Bronchial epithelial cell (primary cell): ENCODE measurements at regions not wholly inside any gene's neighbourhood (a gene's known extent, or its start where the extent isn't known, plus 50 kb on each side); places are given as distances from the start of the nearest gene placed in this dataset.
"Not testable (repeated sequence)": the region's sequence is repeated elsewhere in the genome, so short reads cannot be mapped to it uniquely, and the experiment has no call there.

Source experiments
- DNase-seq: peaks from one replicate; pipeline ENCODE4 v3.0.0-alpha.2; 2010; ENCODE audit warnings: low read depth
- FAIRE-seq: peaks from 2 replicates; lab custom pipeline; 2011; peaks lifted over from hg19 to GRCh38; lab: Jason Lieb, UNC
- H3K27me3 ChIP-seq: 2 replicates; pipeline ENCODE4 v1.5.1; 2011; ENCODE audit warnings: low read length; ENCODE audit not compliant: control insufficient read depth, insufficient read depth
- H3K36me3 ChIP-seq: 2 replicates; pipeline ENCODE4 v1.5.1; 2011; ENCODE audit warnings: low read length; ENCODE audit not compliant: control insufficient read depth, insufficient read depth
- H3K4me3 ChIP-seq: 2 replicates; pipeline ENCODE4 v1.5.1; 2011; ENCODE audit warnings: mild to moderate bottlenecking, low read depth, low read length, control low read depth
- TF ChIP-seq, protein P1 (sequence below): IDR thresholded peaks from 2 replicates; pipeline ENCODE4 v1.5.1; 2011; ENCODE audit warnings: mild to moderate bottlenecking, moderate library complexity, low read length, control low read depth, inconsistent platforms; ENCODE audit not compliant: insufficient read depth, severe bottlenecking

- TF ChIP-seq, protein P1, sequence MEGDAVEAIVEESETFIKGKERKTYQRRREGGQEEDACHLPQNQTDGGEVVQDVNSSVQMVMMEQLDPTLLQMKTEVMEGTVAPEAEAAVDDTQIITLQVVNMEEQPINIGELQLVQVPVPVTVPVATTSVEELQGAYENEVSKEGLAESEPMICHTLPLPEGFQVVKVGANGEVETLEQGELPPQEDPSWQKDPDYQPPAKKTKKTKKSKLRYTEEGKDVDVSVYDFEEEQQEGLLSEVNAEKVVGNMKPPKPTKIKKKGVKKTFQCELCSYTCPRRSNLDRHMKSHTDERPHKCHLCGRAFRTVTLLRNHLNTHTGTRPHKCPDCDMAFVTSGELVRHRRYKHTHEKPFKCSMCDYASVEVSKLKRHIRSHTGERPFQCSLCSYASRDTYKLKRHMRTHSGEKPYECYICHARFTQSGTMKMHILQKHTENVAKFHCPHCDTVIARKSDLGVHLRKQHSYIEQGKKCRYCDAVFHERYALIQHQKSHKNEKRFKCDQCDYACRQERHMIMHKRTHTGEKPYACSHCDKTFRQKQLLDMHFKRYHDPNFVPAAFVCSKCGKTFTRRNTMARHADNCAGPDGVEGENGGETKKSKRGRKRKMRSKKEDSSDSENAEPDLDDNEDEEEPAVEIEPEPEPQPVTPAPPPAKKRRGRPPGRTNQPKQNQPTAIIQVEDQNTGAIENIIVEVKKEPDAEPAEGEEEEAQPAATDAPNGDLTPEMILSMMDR = no peak
- Histone ChIP-seq H3K27me3 (no peaks in the 10 kb centered on the region), H3K4me3 (no peak overlapping the region), H3K36me3 (no peaks in the 10 kb centered on the region)
- no peak for FAIRE-seq
- DNase-seq = no peak
Observed at GRCh38 chr1:191517826-191518225, 640.4 kb upstream of the RGS18 start.

- no peak overlapping the region for H3K4me3 ChIP-seq
- TF ChIP-seq, protein P1 = no peak
- FAIRE-seq = no peak
- no peak for DNase-seq
- no peaks in the 10 kb centered on the region for H3K36me3 ChIP-seq
- no peaks in the 10 kb centered on the region for H3K27me3 ChIP-seq
Observed at GRCh38 chr1:191519519-191519918, 638.7 kb upstream of the RGS18 start.

GRCh38 chr1:191520345-191520744 is 637.9 kb upstream of the RGS18 start:
- FAIRE-seq (no peak), DNase-seq (no peak)
- Histone ChIP-seq H3K4me3 (no peak overlapping the region), H3K27me3 (no peaks in the 10 kb centered on the region), H3K36me3 (no peaks in the 10 kb centered on the region)
- TF ChIP-seq, protein P1 = no peak

DNA sequence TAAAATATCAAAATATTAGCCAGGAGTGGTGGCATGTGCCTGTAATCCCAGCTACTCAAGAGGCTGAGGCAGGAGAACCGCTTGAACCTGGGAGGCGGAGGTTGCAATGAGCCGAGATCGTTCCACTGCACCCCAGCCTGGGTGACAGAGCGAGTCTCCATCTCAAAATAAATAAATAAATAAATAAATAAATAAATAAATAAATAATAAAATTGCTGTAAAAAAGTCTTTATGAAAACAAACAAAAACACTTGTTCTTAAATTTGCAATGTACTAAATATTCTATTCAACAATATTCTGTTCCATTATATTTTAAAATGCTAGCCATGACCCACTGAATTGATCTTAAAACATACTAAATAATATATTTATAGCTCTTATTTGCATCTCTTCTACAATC is 632.3 kb upstream of the RGS18 start:
- H3K36me3 ChIP-seq, H3K27me3 ChIP-seq, H3K4me3 ChIP-seq, DNase-seq, FAIRE-seq: not testable (repeated sequence)

- no peak for FAIRE-seq
- H3K27me3 ChIP-seq = no peaks in the 10 kb centered on the region
- DNase-seq = peak; percentile 2
- TF ChIP-seq, protein P1 = no peak
- H3K36me3 ChIP-seq = no peaks in the 10 kb centered on the region
- no peak overlapping the region for H3K4me3 ChIP-seq
Observed at GRCh38 chr1:191528275-191528674, 630.0 kb upstream of the RGS18 start.

GRCh38 chr1:191530928-191531327 is 627.3 kb upstream of the RGS18 start:
- no peak overlapping the region for H3K4me3 ChIP-seq
- no peaks in the 10 kb centered on the region for H3K36me3 ChIP-seq
- H3K27me3 ChIP-seq = no peaks in the 10 kb centered on the region
- FAIRE-seq = no peak
- DNase-seq = no peak
- TF ChIP-seq, protein P1 = no peak
